Transverse colon (tissue), 4 donors: ENCODE measurements at regions not wholly inside any gene's neighbourhood (a gene's known extent, or its start where the extent isn't known, plus 50 kb on each side); places are given as distances from the start of the nearest gene placed in this dataset.

Experiments
- CTCF ChIP-seq, 5 experiments: fragments of 200-600 bp in 3 of 5; fragments of 450-650 bp in 2 of 5; sonication (generic) in 3 of 5; IDR thresholded peaks; 1 replicate in 2 of 5; 2 replicates in 3 of 5; pipeline ENCODE4 v1.5.1; 2016 to 2017; ENCODE audit warnings: antibody characterized with exemption in 5 of 5, inconsistent platforms in 3 of 5, mild to moderate bottlenecking in 2 of 5, moderate library complexity in 1 of 5
- EP300 ChIP-seq: sonication (generic); formaldehyde crosslinking; IDR thresholded peaks from one replicate; pipeline ENCODE4 v1.6.1; 2017; ENCODE audit warnings: antibody characterized with exemption, low read depth
- POLR2A ChIP-seq: fragments of 450-650 bp; IDR thresholded peaks from one replicate; pipeline ENCODE4 v1.6.1; 2016; ENCODE audit warnings: antibody characterized with exemption, mild to moderate bottlenecking, moderate library complexity
- POLR2AphosphoS5 ChIP-seq, 3 donors: sonication (generic); formaldehyde crosslinking; IDR thresholded peaks; one replicate each; pipeline ENCODE4 v1.6.1; 2016; ENCODE audit warnings: antibody characterized with exemption in 3 of 3

GRCh38 chr1:30609999-30610345 is 113.4 kb downstream of the MATN1 start:
- no peak for TF ChIP-seq CTCF (IDR thresholded peaks at IDR 0.05)
- no peak for TF ChIP-seq POLR2AphosphoS5 (IDR thresholded peaks at IDR 0.05)
- no peak for TF ChIP-seq POLR2A
- no peak for TF ChIP-seq EP300
